ENCODE measurements at regions not wholly inside any gene's neighbourhood (a gene's known extent, or its start where the extent isn't known, plus 50 kb on each side); places are given as distances from the start of the nearest gene placed in this dataset.

DNA sequence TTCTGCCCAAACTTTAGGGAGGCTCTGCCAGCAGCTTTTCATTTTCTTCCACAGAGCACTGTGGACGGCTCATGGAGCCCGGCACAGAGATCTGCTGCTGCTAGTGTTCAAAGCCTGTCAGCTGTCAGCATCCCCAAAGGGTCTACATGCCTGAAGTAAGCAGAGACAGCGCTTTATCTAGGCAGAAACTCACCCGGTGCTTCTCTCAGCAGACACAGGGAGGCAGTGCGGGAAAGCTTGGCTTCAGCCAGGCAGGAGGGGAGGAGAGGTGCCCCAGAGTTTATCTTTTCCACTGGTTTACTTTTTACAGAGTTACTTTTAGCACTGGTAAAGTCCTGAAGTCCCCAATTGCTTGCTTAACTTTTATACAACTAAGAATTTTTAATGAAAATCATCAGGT, 339.3 kb downstream of the NKX6-1 start:
- FAIRE-seq (peak; percentile 65), ATAC-seq (peak; percentile 83), DNase-seq (ENCODE audit: extremely low read depth in 1 of 4, low spot score in 3 of 4) (peak in 2 of 4 experiments; percentile 9 to 11)
- TF ChIP-seq SOX6 (IDR thresholded peaks at IDR 0.05) (no peak), RAD21 (CRISPR knock-in tag; conservative IDR thresholded peaks at IDR 0.05 in 1 of 2, IDR thresholded peaks at IDR 0.05 in 1 of 2) (peak; percentile 43 to 46; a peak in 3 of 4 replicates)
- TF ChIP-seq, protein P1, sequence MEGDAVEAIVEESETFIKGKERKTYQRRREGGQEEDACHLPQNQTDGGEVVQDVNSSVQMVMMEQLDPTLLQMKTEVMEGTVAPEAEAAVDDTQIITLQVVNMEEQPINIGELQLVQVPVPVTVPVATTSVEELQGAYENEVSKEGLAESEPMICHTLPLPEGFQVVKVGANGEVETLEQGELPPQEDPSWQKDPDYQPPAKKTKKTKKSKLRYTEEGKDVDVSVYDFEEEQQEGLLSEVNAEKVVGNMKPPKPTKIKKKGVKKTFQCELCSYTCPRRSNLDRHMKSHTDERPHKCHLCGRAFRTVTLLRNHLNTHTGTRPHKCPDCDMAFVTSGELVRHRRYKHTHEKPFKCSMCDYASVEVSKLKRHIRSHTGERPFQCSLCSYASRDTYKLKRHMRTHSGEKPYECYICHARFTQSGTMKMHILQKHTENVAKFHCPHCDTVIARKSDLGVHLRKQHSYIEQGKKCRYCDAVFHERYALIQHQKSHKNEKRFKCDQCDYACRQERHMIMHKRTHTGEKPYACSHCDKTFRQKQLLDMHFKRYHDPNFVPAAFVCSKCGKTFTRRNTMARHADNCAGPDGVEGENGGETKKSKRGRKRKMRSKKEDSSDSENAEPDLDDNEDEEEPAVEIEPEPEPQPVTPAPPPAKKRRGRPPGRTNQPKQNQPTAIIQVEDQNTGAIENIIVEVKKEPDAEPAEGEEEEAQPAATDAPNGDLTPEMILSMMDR (IDR thresholded peaks at IDR 0.05 in 2 of 3, conservative IDR thresholded peaks at IDR 0.05 in 1 of 3; ENCODE audit: insufficient read depth in 2 of 3, low read depth in 1 of 3, low read length in 3 of 3) = peak; percentile 31 to 42 (median 32); a peak in 3 of 6 replicates
- CTCF ChIA-PET (ENCODE audit: low intra/inter-chr PET ratio) = no interaction called here
- peaks cover 3 to 4% of the 10 kb centered on the region in 2 experiments; a peak in 3 of 5 replicates for H3K27me3 ChIP-seq (ENCODE audit: control insufficient read depth in 2 of 2, insufficient read depth in 2 of 2, low read length in 2 of 2)
- no peaks in the 10 kb centered on the region; the same call in 1 of the 2 replicates for H4K20me1 ChIP-seq (replicated peaks; ENCODE audit: control insufficient read depth, insufficient read depth, low read length)
- H3K4me2 ChIP-seq (ENCODE audit: insufficient read depth, low read length) = no peak overlapping the region
- no peak overlapping the region for H3K27ac ChIP-seq (ENCODE audit: extremely low read depth, low read depth, low read length)
- H3K4me3 ChIP-seq = no peak overlapping the region
- H3K9ac ChIP-seq (ENCODE audit: insufficient read depth in 1 of 2, low read depth in 2 of 2, low read length in 2 of 2) = no peak overlapping the region
- intact Hi-C loops (cut with micrococcal nuclease) = loop anchor here (10.0 kb wide), 1 partner anchor 345 kb away; no protein-coding TSS in a partner anchor
- 0% methylated on average over 5 of the region's 5 CpGs for WGBS (ENCODE audit: insufficient coverage, low coverage, missing lambda C conversion rate)
- H3K9me1 ChIP-seq (ENCODE audit: control insufficient read depth, insufficient read depth, low read length) = no peaks in the 10 kb centered on the region
- in situ Hi-C loops (cut with MboI) = no loop called here
- no peaks in the 10 kb centered on the region for H3K4me1 ChIP-seq (replicated peaks in 1 of 2; ENCODE audit: control insufficient read depth in 2 of 2, insufficient read depth in 2 of 2, low read length in 2 of 2)
- POLR2A ChIA-PET = no interaction called here
- no peaks in the 10 kb centered on the region for H3K36me3 ChIP-seq (ENCODE audit: control insufficient read depth, insufficient read depth, low read length)
- no TSS peak for BruUV-seq (replicated peaks)
- H2AFZ ChIP-seq (ENCODE audit: low read depth, low read length) = no peak overlapping the region
- no peaks in the 10 kb centered on the region for H3K9me3 ChIP-seq (replicated peaks; ENCODE audit: control insufficient read depth, insufficient read depth, low read depth, low read length)
- H3K79me2 ChIP-seq (ENCODE audit: control insufficient read depth, insufficient read depth, low read length) = no peaks in the 10 kb centered on the region

DNA sequence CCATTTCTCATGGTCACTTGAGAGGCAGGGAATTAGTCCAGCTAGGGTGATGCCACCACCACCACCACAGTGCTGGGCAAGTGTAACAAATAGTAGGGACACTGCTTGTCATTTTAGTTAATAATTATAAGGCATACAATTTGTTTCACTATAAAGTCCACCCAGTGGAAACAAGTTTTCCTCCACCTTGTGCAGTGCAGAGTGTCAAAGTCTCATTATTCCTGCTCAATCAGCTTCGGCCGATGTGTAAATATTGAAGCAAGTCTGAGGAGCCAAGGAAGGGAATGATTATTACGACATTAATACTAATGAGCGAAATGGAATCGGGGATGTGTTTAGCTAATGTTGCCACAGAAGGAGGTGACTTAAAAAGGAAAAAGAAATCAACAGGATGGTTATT, 340.4 kb downstream of the NKX6-1 start:
- no peaks in the 10 kb centered on the region for H3K36me3 ChIP-seq (ENCODE audit: control insufficient read depth, insufficient read depth, low read length)
- POLR2A ChIA-PET = interaction anchor here (0.7 to 1.5 kb wide), 2 partner anchors 8 to 10 kb away, joined by 3 read pairs; no protein-coding TSS in a partner anchor
- FAIRE-seq (no peak), ATAC-seq (no peak), DNase-seq (ENCODE audit: extremely low read depth in 1 of 4, low spot score in 3 of 4) (no peak)
- WGBS (ENCODE audit: insufficient coverage, low coverage, missing lambda C conversion rate) = 2% methylated on average over 5 of the region's 5 CpGs
- BruUV-seq (replicated peaks) = no TSS peak
- H3K79me2 ChIP-seq (ENCODE audit: control insufficient read depth, insufficient read depth, low read length) = no peaks in the 10 kb centered on the region
- no peaks in the 10 kb centered on the region for H3K9me1 ChIP-seq (ENCODE audit: control insufficient read depth, insufficient read depth, low read length)
- peaks cover 3 to 4% of the 10 kb centered on the region in 2 experiments; a peak in 4 of 5 replicates for H3K27me3 ChIP-seq (ENCODE audit: control insufficient read depth in 2 of 2, insufficient read depth in 2 of 2, low read length in 2 of 2)
- no peak overlapping the region for H3K4me3 ChIP-seq
- no peaks in the 10 kb centered on the region for H3K9me3 ChIP-seq (replicated peaks; ENCODE audit: control insufficient read depth, insufficient read depth, low read depth, low read length)
- in situ Hi-C loops (cut with MboI) = no loop called here
- CTCF ChIA-PET (ENCODE audit: low intra/inter-chr PET ratio) = no interaction called here
- no peak overlapping the region for H3K9ac ChIP-seq (ENCODE audit: insufficient read depth in 1 of 2, low read depth in 2 of 2, low read length in 2 of 2)
- no peak overlapping the region for H2AFZ ChIP-seq (ENCODE audit: low read depth, low read length)
- no peaks in the 10 kb centered on the region for H3K4me1 ChIP-seq (replicated peaks in 1 of 2; ENCODE audit: control insufficient read depth in 2 of 2, insufficient read depth in 2 of 2, low read length in 2 of 2)
- intact Hi-C loops (cut with micrococcal nuclease) = loop anchor here (10.0 kb wide), 1 partner anchor 346 kb away; no protein-coding TSS in a partner anchor
- no peak overlapping the region for H3K27ac ChIP-seq (ENCODE audit: extremely low read depth, low read depth, low read length)
- no peak overlapping the region for H3K4me2 ChIP-seq (ENCODE audit: insufficient read depth, low read length)
- no peaks in the 10 kb centered on the region for H4K20me1 ChIP-seq (replicated peaks; ENCODE audit: control insufficient read depth, insufficient read depth, low read length)
- no peak for TF ChIP-seq DDX20 (tag; IDR thresholded peaks at IDR 0.05; ENCODE audit: low read depth)
- TF ChIP-seq ZNF77 (CRISPR knock-in tag; IDR thresholded peaks at IDR 0.05) = no peak
- no peak for TF ChIP-seq MAFK (IDR thresholded peaks at IDR 0.05; ENCODE audit: low read length)
- TF ChIP-seq, protein P2, sequence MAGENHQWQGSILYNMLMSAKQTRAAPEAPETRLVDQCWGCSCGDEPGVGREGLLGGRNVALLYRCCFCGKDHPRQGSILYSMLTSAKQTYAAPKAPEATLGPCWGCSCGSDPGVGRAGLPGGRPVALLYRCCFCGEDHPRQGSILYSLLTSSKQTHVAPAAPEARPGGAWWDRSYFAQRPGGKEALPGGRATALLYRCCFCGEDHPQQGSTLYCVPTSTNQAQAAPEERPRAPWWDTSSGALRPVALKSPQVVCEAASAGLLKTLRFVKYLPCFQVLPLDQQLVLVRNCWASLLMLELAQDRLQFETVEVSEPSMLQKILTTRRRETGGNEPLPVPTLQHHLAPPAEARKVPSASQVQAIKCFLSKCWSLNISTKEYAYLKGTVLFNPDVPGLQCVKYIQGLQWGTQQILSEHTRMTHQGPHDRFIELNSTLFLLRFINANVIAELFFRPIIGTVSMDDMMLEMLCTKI (IDR thresholded peaks at IDR 0.05; ENCODE audit: partially characterized antibody) = no peak
- no peak for TF ChIP-seq ZNF311 (CRISPR knock-in tag; IDR thresholded peaks at IDR 0.05)
- TF ChIP-seq POLR2AphosphoS2 (IDR thresholded peaks at IDR 0.05; ENCODE audit: low read length) = no peak
- TF ChIP-seq, protein P3, sequence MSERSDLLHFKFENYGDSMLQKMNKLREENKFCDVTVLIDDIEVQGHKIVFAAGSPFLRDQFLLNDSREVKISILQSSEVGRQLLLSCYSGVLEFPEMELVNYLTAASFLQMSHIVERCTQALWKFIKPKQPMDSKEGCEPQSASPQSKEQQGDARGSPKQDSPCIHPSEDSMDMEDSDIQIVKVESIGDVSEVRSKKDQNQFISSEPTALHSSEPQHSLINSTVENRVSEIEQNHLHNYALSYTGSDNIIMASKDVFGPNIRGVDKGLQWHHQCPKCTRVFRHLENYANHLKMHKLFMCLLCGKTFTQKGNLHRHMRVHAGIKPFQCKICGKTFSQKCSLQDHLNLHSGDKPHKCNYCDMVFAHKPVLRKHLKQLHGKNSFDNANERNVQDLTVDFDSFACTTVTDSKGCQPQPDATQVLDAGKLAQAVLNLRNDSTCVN (CRISPR knock-in tag; IDR thresholded peaks at IDR 0.05) = no peak
- TF ChIP-seq KLF1 (tag; IDR thresholded peaks at IDR 0.05) = no peak
- no peak for TF ChIP-seq PTBP1 (IDR thresholded peaks at IDR 0.05; ENCODE audit: low read depth, low read length)
- TF ChIP-seq CREBBP (IDR thresholded peaks at IDR 0.05; ENCODE audit: low read depth, low read length) = no peak

All from K562 (cell line).